Rectal smooth muscle tissue (tissue), 1 donor: ENCODE measurements at regions not wholly inside any gene's neighbourhood (a gene's known extent, or its start where the extent isn't known, plus 50 kb on each side); places are given as distances from the start of the nearest gene placed in this dataset.

ENCODE experiments used
- H3K27ac ChIP-seq: one replicate; pipeline ENCODE4 v1.7.0; 2013; ENCODE audit warnings: low read depth, low read length, inconsistent platforms
- H3K27me3 ChIP-seq: one replicate; pipeline ENCODE4 v1.7.0; 2013; ENCODE audit warnings: low read length; ENCODE audit not compliant: control insufficient read depth, insufficient read depth
- H3K36me3 ChIP-seq: one replicate; pipeline ENCODE4 v1.7.0; 2013; ENCODE audit warnings: low read length; ENCODE audit not compliant: control insufficient read depth, insufficient read depth
- H3K4me1 ChIP-seq: one replicate; pipeline ENCODE4 v1.7.0; 2013; ENCODE audit warnings: low read length; ENCODE audit not compliant: control insufficient read depth, insufficient read depth
- H3K4me3 ChIP-seq: one replicate; pipeline ENCODE4 v1.7.0; 2013; ENCODE audit warnings: low read length
- H3K9ac ChIP-seq: one replicate; pipeline ENCODE4 v1.7.0; 2013; ENCODE audit warnings: low read length

GRCh38 chr4:160286051-160286450, 1183.2 kb downstream of the RAPGEF2 start:
- Histone ChIP-seq H3K27ac (no peak overlapping the region), H3K4me3 (no peak overlapping the region), H3K36me3 (no peaks in the 10 kb centered on the region), H3K4me1 (no peaks in the 10 kb centered on the region), H3K9ac (no peak overlapping the region), H3K27me3 (no peaks in the 10 kb centered on the region)

GRCh38 chr4:160296476-160296875, 1193.6 kb downstream of the RAPGEF2 start:
- H3K4me1 ChIP-seq = no peaks in the 10 kb centered on the region
- no peaks in the 10 kb centered on the region for H3K36me3 ChIP-seq
- H3K27ac ChIP-seq = no peak overlapping the region

GRCh38 chr4:160299177-160299576, 1196.3 kb downstream of the RAPGEF2 start:
- no peaks in the 10 kb centered on the region for H3K4me1 ChIP-seq
- no peaks in the 10 kb centered on the region for H3K27me3 ChIP-seq
- H3K4me3 ChIP-seq = no peak overlapping the region
- no peak overlapping the region for H3K27ac ChIP-seq
- H3K9ac ChIP-seq = no peak overlapping the region
- no peaks in the 10 kb centered on the region for H3K36me3 ChIP-seq

More at GRCh38 chr4:160296476-160296875, 1193.6 kb downstream of the RAPGEF2 start:
- no peaks in the 10 kb centered on the region for H3K27me3 ChIP-seq
- no peak overlapping the region for H3K9ac ChIP-seq
- H3K4me3 ChIP-seq = no peak overlapping the region

GRCh38 chr4:160299608-160300007, 1196.7 kb downstream of the RAPGEF2 start:
- Histone ChIP-seq H3K36me3 (no peaks in the 10 kb centered on the region), H3K4me3 (no peak overlapping the region), H3K9ac (no peak overlapping the region), H3K27me3 (no peaks in the 10 kb centered on the region), H3K4me1 (no peaks in the 10 kb centered on the region), H3K27ac (no peak overlapping the region)

- no peaks in the 10 kb centered on the region for H3K36me3 ChIP-seq
- H3K4me3 ChIP-seq = no peak overlapping the region
- no peak overlapping the region for H3K9ac ChIP-seq
- H3K4me1 ChIP-seq = no peaks in the 10 kb centered on the region
- no peak overlapping the region for H3K27ac ChIP-seq
- H3K27me3 ChIP-seq = no peaks in the 10 kb centered on the region
Observed at GRCh38 chr4:160316036-160316435, 1213.2 kb downstream of the RAPGEF2 start.

- no peak overlapping the region for H3K27ac ChIP-seq
- H3K36me3 ChIP-seq = no peaks in the 10 kb centered on the region
- no peak overlapping the region for H3K9ac ChIP-seq
- no peaks in the 10 kb centered on the region for H3K27me3 ChIP-seq
- no peaks in the 10 kb centered on the region for H3K4me1 ChIP-seq
- H3K4me3 ChIP-seq = no peak overlapping the region
Observed at GRCh38 chr4:160318567-160319220, 1215.8 kb downstream of the RAPGEF2 start.

- no peaks in the 10 kb centered on the region for H3K27me3 ChIP-seq
Observed at GRCh38 chr4:160319221-160319867, 1216.5 kb downstream of the RAPGEF2 start.

GRCh38 chr4:160319868-160320260, 1217.0 kb downstream of the RAPGEF2 start:
- Histone ChIP-seq H3K27ac (no peak overlapping the region), H3K27me3 (no peaks in the 10 kb centered on the region), H3K4me1 (no peaks in the 10 kb centered on the region), H3K4me3 (no peak overlapping the region), H3K36me3 (no peaks in the 10 kb centered on the region), H3K9ac (no peak overlapping the region)

More at GRCh38 chr4:160319221-160319867, 1216.5 kb downstream of the RAPGEF2 start:
- Histone ChIP-seq H3K36me3 (no peaks in the 10 kb centered on the region), H3K4me1 (no peaks in the 10 kb centered on the region), H3K9ac (no peak overlapping the region), H3K4me3 (no peak overlapping the region), H3K27ac (no peak overlapping the region)

GRCh38 chr4:160326110-160326509, 1223.2 kb downstream of the RAPGEF2 start:
- no peak overlapping the region for H3K27ac ChIP-seq

GRCh38 chr4:160347197-160347596, 1244.3 kb downstream of the RAPGEF2 start:
- Histone ChIP-seq H3K9ac (no peak overlapping the region), H3K4me3 (no peak overlapping the region)

More at GRCh38 chr4:160326110-160326509, 1223.2 kb downstream of the RAPGEF2 start:
- Histone ChIP-seq H3K4me3 (no peak overlapping the region), H3K36me3 (no peaks in the 10 kb centered on the region), H3K4me1 (no peaks in the 10 kb centered on the region), H3K27me3 (no peaks in the 10 kb centered on the region), H3K9ac (no peak overlapping the region)

GRCh38 chr4:160350944-160351343, 1248.1 kb downstream of the RAPGEF2 start:
- Histone ChIP-seq H3K27me3 (no peaks in the 10 kb centered on the region), H3K4me3 (no peak overlapping the region), H3K4me1 (no peaks in the 10 kb centered on the region), H3K27ac (no peak overlapping the region), H3K9ac (no peak overlapping the region), H3K36me3 (no peaks in the 10 kb centered on the region)

More at GRCh38 chr4:160347197-160347596, 1244.3 kb downstream of the RAPGEF2 start:
- Histone ChIP-seq H3K36me3 (no peaks in the 10 kb centered on the region), H3K27ac (no peak overlapping the region), H3K27me3 (no peaks in the 10 kb centered on the region), H3K4me1 (no peaks in the 10 kb centered on the region)

- Histone ChIP-seq H3K27me3 (no peaks in the 10 kb centered on the region), H3K4me1 (no peaks in the 10 kb centered on the region), H3K4me3 (no peak overlapping the region), H3K36me3 (no peaks in the 10 kb centered on the region), H3K27ac (no peak overlapping the region), H3K9ac (no peak overlapping the region)
Observed at GRCh38 chr4:160352637-160353036, 1249.8 kb downstream of the RAPGEF2 start.

GRCh38 chr4:160353548-160353947, 1250.7 kb downstream of the RAPGEF2 start:
- Histone ChIP-seq H3K36me3 (no peaks in the 10 kb centered on the region), H3K4me1 (no peaks in the 10 kb centered on the region), H3K27me3 (no peaks in the 10 kb centered on the region), H3K27ac (no peak overlapping the region), H3K9ac (no peak overlapping the region), H3K4me3 (no peak overlapping the region)
